ENCODE measurements at regions not wholly inside any gene's neighbourhood (a gene's known extent, or its start where the extent isn't known, plus 50 kb on each side); places are given as distances from the start of the nearest gene placed in this dataset.

GRCh38 chr14:71244341-71244740 is 337.1 kb downstream of the PCNX1 start:
- no peak for TF ChIP-seq CTCF (IDR thresholded peaks at IDR 0.05; ENCODE audit: insufficient read depth, low read depth, low read length)
- TF ChIP-seq EZH2 (IDR thresholded peaks at IDR 0.05; ENCODE audit: insufficient read depth, low read length), result no peak
